GM23338 (cell line): ENCODE measurements at regions not wholly inside any gene's neighbourhood (a gene's known extent, or its start where the extent isn't known, plus 50 kb on each side); places are given as distances from the start of the nearest gene placed in this dataset.

Source experiments
- ATAC-seq: fragments of 200-7000 bp; cut with Tn5 transposase; 3 replicates; pipeline ENCODE4 v1.9.1; 2020
- DNase-seq: peaks from one replicate; pipeline ENCODE4 v3.0.0-alpha.2; 2015; ENCODE audit warnings: low spot score
- H2AFZ ChIP-seq: fragments of 200-600 bp; sonication (generic); 2 replicates; pipeline ENCODE4 v1.8.0; 2016; ENCODE audit warnings: antibody characterized with exemption, mild to moderate bottlenecking, moderate library complexity
- H3F3A ChIP-seq: fragments of 200-600 bp; sonication (generic); replicated peaks from 2 replicates; pipeline ENCODE4 v1.8.0; 2017; ENCODE audit warnings: antibody characterized with exemption, mixed run types, low read depth
- H3K27ac ChIP-seq: fragments of 200-600 bp; sonication (generic); 2 replicates; pipeline ENCODE4 v1.6.1; 2016; ENCODE audit warnings: low read depth
- H3K27me3 ChIP-seq: fragments of 200-600 bp; sonication (generic); 2 replicates; pipeline ENCODE4 v1.8.0; 2016; ENCODE audit warnings: mild to moderate bottlenecking, mixed run types, moderate library complexity; ENCODE audit not compliant: insufficient read depth
- H3K36me3 ChIP-seq: fragments of 200-600 bp; sonication (generic); 2 replicates; pipeline ENCODE4 v1.8.0; 2016; ENCODE audit warnings: mild to moderate bottlenecking; ENCODE audit not compliant: insufficient read depth
- H3K4me1 ChIP-seq: fragments of 200-600 bp; sonication (generic); 2 replicates; pipeline ENCODE4 v1.8.0; 2016; ENCODE audit warnings: mild to moderate bottlenecking, moderate library complexity; ENCODE audit not compliant: insufficient read depth
- H3K4me2 ChIP-seq: fragments of 200-600 bp; sonication (generic); 2 replicates; pipeline ENCODE4 v1.7.1; 2017; ENCODE audit warnings: mixed run types
- H3K4me3 ChIP-seq: fragments of 200-600 bp; sonication (generic); 2 replicates; pipeline ENCODE4 v1.6.1; 2016; ENCODE audit warnings: mixed run types
- H3K79me2 ChIP-seq: fragments of 200-600 bp; sonication (generic); replicated peaks from 2 replicates; pipeline ENCODE4 v1.8.0; 2017; ENCODE audit warnings: mild to moderate bottlenecking; ENCODE audit not compliant: insufficient read depth
- H3K9me2 ChIP-seq: fragments of 200-600 bp; sonication (generic); 2 replicates; pipeline ENCODE4 v1.8.0; 2017; ENCODE audit not compliant: insufficient read depth
- H4K20me1 ChIP-seq: fragments of 200-600 bp; sonication (generic); replicated peaks from 2 replicates; pipeline ENCODE4 v1.8.0; 2017; ENCODE audit warnings: mild to moderate bottlenecking; ENCODE audit not compliant: insufficient read depth
- H3K27ac Mint-ChIP-seq: 2 replicates; pipeline ENCODE4 v1.8.0; 2020; ENCODE audit warnings: inconsistent platforms, mild to moderate bottlenecking, moderate library complexity, mixed read lengths
- H3K27me3 Mint-ChIP-seq: 3 replicates; pipeline ENCODE4 v1.8.0; 2022; ENCODE audit warnings: low read depth, mild to moderate bottlenecking, moderate library complexity, mixed read lengths, inconsistent platforms; ENCODE audit not compliant: insufficient read depth, poor library complexity
- H3K36me3 Mint-ChIP-seq: 3 replicates; pipeline ENCODE4 v1.8.0; 2021; ENCODE audit warnings: low read depth, mild to moderate bottlenecking, inconsistent platforms, moderate library complexity, mixed read lengths
- H3K4me1 Mint-ChIP-seq: 3 replicates; pipeline ENCODE4 v1.8.0; 2020; ENCODE audit warnings: mild to moderate bottlenecking, inconsistent platforms, mixed read lengths
- H3K4me3 Mint-ChIP-seq: 3 replicates; pipeline ENCODE4 v1.8.0; 2021; ENCODE audit warnings: moderate library complexity, mild to moderate bottlenecking, inconsistent platforms, mixed read lengths
- H3K9me3 Mint-ChIP-seq: 3 replicates; pipeline ENCODE4 v1.8.0; 2020; ENCODE audit warnings: moderate library complexity, mild to moderate bottlenecking, inconsistent platforms, mixed read lengths
- CREB1 ChIP-seq: fragments of 250-450 bp; sonication (Bioruptor Pico); IDR thresholded peaks from 2 replicates; pipeline ENCODE4 v1.5.0; 2020; ENCODE audit warnings: low read depth, mild to moderate bottlenecking, moderate library complexity
- EZH2 ChIP-seq: fragments of 200-600 bp; sonication (generic); IDR thresholded peaks from one replicate; pipeline ENCODE4 v1.8.0; 2017; ENCODE audit warnings: antibody characterized with exemption, mild to moderate bottlenecking, low read depth; ENCODE audit not compliant: unreplicated experiment
- EZH2phosphoT487 ChIP-seq: fragments of 200-600 bp; sonication (generic); IDR thresholded peaks from one replicate; pipeline ENCODE4 v1.8.1; 2018; ENCODE audit warnings: antibody characterized with exemption; ENCODE audit not compliant: unreplicated experiment
- JUNB ChIP-seq: IDR thresholded peaks from one replicate; pipeline ENCODE4 v1.6.1; 2016; ENCODE audit warnings: antibody characterized with exemption; ENCODE audit not compliant: unreplicated experiment
- NANOG ChIP-seq: IDR thresholded peaks from 2 replicates; pipeline ENCODE4 v1.6.1; 2016; ENCODE audit warnings: antibody characterized with exemption, borderline replicate concordance
- POLR2AphosphoS5 ChIP-seq: IDR thresholded peaks from 2 replicates; pipeline ENCODE4 v1.6.1; 2016; ENCODE audit warnings: antibody characterized with exemption, low read depth
- STAT1 ChIP-seq: IDR thresholded peaks from one replicate; pipeline ENCODE4 v1.6.1; 2016; ENCODE audit warnings: antibody characterized with exemption; ENCODE audit not compliant: unreplicated experiment
- ZNF114 ChIP-seq: fragments of 250-450 bp; sonication (Bioruptor Pico); IDR thresholded peaks from 2 replicates; pipeline ENCODE4 v1.5.0; 2020; ENCODE audit warnings: mild to moderate bottlenecking, moderate library complexity
- ZNF331 ChIP-seq: fragments of 250-450 bp; sonication (Bioruptor Pico); IDR thresholded peaks from 2 replicates; pipeline ENCODE4 v1.5.0; 2020; ENCODE audit warnings: low read depth, mild to moderate bottlenecking, moderate library complexity
- TF ChIP-seq, protein P1 (sequence below): IDR thresholded peaks from one replicate; pipeline ENCODE4 v1.6.1; 2018; ENCODE audit warnings: antibody characterized with exemption; ENCODE audit not compliant: unreplicated experiment
- TF ChIP-seq, protein P2 (sequence below), 2 experiments: fragments of 200-600 bp in 1 of 2; sonication (generic) in 1 of 2; conservative IDR thresholded peaks; 2 replicates each; pipeline versions ENCODE4 v1.5.1 to v1.6.1; 2016 to 2017; ENCODE audit warnings: antibody characterized with exemption in 2 of 2, low read depth in 2 of 2, mild to moderate bottlenecking in 2 of 2, moderate library complexity in 1 of 2
- TF ChIP-seq, protein P3 (sequence below): fragments of 250-450 bp; sonication (Bioruptor Pico); IDR thresholded peaks from 2 replicates; pipeline ENCODE4 v1.5.0; 2020; ENCODE audit warnings: mild to moderate bottlenecking, moderate library complexity
- TF ChIP-seq, protein P4 (sequence below): IDR thresholded peaks from 2 replicates; pipeline ENCODE4 v1.6.1; 2016; ENCODE audit warnings: antibody characterized with exemption

- H3K27ac ChIP-seq: no peak overlapping the region
- H4K20me1 ChIP-seq: no peaks in the 10 kb centered on the region
- H3K9me2 ChIP-seq: peaks cover 16% of the 10 kb centered on the region
- H3K36me3 Mint-ChIP-seq: peaks cover 3% of the 10 kb centered on the region; the same call in 2 of the 3 replicates
- peaks cover 2% of the 10 kb centered on the region; the same call in 2 of the 3 replicates for H3K4me1 Mint-ChIP-seq
- H3K27me3 Mint-ChIP-seq: peaks cover 5% of the 10 kb centered on the region
- H3K4me2 ChIP-seq: no peak overlapping the region
- no peak overlapping the region for H3K4me3 Mint-ChIP-seq
- H3K9me3 Mint-ChIP-seq: peaks cover 52% of the 10 kb centered on the region
- H3K36me3 ChIP-seq: no peaks in the 10 kb centered on the region
- no peaks in the 10 kb centered on the region for H3K27me3 ChIP-seq
- H2AFZ ChIP-seq: no peak overlapping the region
- H3K79me2 ChIP-seq: no peaks in the 10 kb centered on the region
- ATAC-seq (no peak), DNase-seq (no peak)
- H3K4me1 ChIP-seq: no peaks in the 10 kb centered on the region
- no peak overlapping the region for H3K27ac Mint-ChIP-seq
- TF ChIP-seq NANOG: no peak
- TF ChIP-seq, protein P1, sequence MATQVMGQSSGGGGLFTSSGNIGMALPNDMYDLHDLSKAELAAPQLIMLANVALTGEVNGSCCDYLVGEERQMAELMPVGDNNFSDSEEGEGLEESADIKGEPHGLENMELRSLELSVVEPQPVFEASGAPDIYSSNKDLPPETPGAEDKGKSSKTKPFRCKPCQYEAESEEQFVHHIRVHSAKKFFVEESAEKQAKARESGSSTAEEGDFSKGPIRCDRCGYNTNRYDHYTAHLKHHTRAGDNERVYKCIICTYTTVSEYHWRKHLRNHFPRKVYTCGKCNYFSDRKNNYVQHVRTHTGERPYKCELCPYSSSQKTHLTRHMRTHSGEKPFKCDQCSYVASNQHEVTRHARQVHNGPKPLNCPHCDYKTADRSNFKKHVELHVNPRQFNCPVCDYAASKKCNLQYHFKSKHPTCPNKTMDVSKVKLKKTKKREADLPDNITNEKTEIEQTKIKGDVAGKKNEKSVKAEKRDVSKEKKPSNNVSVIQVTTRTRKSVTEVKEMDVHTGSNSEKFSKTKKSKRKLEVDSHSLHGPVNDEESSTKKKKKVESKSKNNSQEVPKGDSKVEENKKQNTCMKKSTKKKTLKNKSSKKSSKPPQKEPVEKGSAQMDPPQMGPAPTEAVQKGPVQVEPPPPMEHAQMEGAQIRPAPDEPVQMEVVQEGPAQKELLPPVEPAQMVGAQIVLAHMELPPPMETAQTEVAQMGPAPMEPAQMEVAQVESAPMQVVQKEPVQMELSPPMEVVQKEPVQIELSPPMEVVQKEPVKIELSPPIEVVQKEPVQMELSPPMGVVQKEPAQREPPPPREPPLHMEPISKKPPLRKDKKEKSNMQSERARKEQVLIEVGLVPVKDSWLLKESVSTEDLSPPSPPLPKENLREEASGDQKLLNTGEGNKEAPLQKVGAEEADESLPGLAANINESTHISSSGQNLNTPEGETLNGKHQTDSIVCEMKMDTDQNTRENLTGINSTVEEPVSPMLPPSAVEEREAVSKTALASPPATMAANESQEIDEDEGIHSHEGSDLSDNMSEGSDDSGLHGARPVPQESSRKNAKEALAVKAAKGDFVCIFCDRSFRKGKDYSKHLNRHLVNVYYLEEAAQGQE: no peak
- TF ChIP-seq STAT1: no peak
- TF ChIP-seq, protein P2, sequence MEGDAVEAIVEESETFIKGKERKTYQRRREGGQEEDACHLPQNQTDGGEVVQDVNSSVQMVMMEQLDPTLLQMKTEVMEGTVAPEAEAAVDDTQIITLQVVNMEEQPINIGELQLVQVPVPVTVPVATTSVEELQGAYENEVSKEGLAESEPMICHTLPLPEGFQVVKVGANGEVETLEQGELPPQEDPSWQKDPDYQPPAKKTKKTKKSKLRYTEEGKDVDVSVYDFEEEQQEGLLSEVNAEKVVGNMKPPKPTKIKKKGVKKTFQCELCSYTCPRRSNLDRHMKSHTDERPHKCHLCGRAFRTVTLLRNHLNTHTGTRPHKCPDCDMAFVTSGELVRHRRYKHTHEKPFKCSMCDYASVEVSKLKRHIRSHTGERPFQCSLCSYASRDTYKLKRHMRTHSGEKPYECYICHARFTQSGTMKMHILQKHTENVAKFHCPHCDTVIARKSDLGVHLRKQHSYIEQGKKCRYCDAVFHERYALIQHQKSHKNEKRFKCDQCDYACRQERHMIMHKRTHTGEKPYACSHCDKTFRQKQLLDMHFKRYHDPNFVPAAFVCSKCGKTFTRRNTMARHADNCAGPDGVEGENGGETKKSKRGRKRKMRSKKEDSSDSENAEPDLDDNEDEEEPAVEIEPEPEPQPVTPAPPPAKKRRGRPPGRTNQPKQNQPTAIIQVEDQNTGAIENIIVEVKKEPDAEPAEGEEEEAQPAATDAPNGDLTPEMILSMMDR (conservative IDR thresholded peaks at IDR 0.05; ENCODE audit: low read depth in 2 of 2): no peak
- TF ChIP-seq JUNB: no peak
- TF ChIP-seq EZH2: no peak
- TF ChIP-seq, protein P3, sequence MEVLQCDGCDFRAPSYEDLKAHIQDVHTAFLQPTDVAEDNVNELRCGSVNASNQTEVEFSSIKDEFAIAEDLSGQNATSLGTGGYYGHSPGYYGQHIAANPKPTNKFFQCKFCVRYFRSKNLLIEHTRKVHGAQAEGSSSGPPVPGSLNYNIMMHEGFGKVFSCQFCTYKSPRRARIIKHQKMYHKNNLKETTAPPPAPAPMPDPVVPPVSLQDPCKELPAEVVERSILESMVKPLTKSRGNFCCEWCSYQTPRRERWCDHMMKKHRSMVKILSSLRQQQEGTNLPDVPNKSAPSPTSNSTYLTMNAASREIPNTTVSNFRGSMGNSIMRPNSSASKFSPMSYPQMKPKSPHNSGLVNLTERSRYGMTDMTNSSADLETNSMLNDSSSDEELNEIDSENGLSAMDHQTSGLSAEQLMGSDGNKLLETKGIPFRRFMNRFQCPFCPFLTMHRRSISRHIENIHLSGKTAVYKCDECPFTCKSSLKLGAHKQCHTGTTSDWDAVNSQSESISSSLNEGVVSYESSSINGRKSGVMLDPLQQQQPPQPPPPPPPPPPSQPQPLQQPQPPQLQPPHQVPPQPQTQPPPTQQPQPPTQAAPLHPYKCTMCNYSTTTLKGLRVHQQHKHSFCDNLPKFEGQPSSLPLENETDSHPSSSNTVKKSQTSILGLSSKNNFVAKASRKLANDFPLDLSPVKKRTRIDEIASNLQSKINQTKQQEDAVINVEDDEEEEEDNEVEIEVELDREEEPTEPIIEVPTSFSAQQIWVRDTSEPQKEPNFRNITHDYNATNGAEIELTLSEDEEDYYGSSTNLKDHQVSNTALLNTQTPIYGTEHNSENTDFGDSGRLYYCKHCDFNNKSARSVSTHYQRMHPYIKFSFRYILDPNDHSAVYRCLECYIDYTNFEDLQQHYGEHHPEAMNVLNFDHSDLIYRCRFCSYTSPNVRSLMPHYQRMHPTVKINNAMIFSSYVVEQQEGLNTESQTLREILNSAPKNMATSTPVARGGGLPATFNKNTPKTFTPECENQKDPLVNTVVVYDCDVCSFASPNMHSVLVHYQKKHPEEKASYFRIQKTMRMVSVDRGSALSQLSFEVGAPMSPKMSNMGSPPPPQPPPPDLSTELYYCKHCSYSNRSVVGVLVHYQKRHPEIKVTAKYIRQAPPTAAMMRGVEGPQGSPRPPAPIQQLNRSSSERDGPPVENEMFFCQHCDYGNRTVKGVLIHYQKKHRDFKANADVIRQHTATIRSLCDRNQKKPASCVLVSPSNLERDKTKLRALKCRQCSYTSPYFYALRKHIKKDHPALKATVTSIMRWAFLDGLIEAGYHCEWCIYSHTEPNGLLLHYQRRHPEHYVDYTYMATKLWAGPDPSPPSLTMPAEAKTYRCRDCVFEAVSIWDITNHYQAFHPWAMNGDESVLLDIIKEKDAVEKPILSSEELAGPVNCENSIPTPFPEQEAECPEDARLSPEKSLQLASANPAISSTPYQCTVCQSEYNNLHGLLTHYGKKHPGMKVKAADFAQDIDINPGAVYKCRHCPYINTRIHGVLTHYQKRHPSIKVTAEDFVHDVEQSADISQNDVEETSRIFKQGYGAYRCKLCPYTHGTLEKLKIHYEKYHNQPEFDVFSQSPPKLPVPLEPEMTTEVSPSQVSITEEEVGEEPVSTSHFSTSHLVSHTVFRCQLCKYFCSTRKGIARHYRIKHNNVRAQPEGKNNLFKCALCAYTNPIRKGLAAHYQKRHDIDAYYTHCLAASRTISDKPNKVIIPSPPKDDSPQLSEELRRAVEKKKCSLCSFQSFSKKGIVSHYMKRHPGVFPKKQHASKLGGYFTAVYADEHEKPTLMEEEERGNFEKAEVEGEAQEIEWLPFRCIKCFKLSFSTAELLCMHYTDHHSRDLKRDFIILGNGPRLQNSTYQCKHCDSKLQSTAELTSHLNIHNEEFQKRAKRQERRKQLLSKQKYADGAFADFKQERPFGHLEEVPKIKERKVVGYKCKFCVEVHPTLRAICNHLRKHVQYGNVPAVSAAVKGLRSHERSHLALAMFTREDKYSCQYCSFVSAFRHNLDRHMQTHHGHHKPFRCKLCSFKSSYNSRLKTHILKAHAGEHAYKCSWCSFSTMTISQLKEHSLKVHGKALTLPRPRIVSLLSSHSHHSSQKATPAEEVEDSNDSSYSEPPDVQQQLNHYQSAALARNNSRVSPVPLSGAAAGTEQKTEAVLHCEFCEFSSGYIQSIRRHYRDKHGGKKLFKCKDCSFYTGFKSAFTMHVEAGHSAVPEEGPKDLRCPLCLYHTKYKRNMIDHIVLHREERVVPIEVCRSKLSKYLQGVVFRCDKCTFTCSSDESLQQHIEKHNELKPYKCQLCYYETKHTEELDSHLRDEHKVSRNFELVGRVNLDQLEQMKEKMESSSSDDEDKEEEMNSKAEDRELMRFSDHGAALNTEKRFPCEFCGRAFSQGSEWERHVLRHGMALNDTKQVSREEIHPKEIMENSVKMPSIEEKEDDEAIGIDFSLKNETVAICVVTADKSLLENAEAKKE (CRISPR knock-in tag): no peak
- TF ChIP-seq POLR2AphosphoS5: no peak
- TF ChIP-seq EZH2phosphoT487: no peak
- TF ChIP-seq ZNF114 (CRISPR knock-in tag): no peak
- TF ChIP-seq, protein P4, sequence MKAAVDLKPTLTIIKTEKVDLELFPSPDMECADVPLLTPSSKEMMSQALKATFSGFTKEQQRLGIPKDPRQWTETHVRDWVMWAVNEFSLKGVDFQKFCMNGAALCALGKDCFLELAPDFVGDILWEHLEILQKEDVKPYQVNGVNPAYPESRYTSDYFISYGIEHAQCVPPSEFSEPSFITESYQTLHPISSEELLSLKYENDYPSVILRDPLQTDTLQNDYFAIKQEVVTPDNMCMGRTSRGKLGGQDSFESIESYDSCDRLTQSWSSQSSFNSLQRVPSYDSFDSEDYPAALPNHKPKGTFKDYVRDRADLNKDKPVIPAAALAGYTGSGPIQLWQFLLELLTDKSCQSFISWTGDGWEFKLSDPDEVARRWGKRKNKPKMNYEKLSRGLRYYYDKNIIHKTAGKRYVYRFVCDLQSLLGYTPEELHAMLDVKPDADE: no peak
- TF ChIP-seq ZNF331: no peak
- no peak for TF ChIP-seq CREB1
- H3F3A ChIP-seq: no peaks in the 10 kb centered on the region
- no peak overlapping the region for H3K4me3 ChIP-seq
Measured at GRCh38 chr22:34356481-34356880, 436.2 kb upstream of the LARGE1 start.
